GM18909 (cell line): ENCODE measurements at regions not wholly inside any gene's neighbourhood (a gene's known extent, or its start where the extent isn't known, plus 50 kb on each side); places are given as distances from the start of the nearest gene placed in this dataset.
"Not testable (repeated sequence)": the region's sequence is repeated elsewhere in the genome, so short reads cannot be mapped to it uniquely, and the experiment has no call there.

Experiments used
- ATAC-seq: cut with Tn5 transposase; IDR thresholded peaks from one replicate; pipeline ENCODE4 v1.9.1; 2021; ENCODE audit warnings: mild to moderate bottlenecking; ENCODE audit not compliant: unreplicated experiment, poor library complexity

DNA sequence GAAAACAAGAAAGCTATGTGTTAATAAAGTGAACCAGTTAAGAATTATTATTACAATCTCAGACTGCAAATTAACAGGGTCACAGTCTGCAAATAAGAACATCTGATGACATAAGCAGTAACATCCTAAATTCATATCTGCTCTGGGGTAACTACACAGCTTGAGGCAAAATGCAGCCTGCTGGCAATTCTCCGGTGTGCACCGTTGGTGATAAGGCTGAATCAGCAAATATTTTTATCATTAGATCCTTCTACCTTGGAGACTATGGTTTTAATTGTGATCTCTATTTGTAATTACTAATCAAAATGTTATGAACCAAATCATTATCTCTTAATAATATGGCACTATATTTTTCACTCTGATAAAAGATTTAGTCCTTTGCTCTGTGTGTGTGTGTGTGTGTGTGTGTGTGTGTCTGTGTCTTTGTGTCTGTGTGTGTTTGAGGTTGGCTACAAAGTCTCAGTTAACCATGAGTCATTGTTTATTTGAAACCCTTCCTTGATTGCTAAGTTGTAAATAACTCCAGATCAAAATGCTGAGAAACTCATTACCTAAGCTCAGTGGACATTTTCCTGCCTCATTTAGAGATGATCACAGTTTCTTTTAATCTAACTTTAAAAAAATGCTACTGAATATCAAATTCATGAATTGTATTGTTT, 442.6 kb downstream of the GXYLT1 start:
- no peak for ATAC-seq

DNA sequence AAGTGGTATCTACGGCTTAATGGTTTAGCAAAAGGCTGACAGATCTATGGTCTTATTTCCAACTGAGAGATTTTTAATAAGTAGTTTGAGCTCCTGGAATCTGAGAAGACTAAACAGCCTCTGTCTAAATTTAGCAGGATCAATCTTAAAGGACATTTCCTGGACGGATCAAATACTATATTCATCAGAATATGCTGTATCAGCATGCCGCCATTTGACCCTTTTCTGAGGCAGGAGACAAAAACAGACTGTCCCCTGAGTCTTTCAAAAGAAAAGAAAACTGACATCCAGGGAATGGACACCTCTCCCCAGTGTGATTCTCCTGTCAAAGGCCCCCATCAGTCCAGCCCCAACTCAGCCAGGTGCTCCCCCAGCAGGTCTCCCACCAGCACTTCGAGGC, 443.7 kb downstream of the GXYLT1 start:
- ATAC-seq, result no peak

DNA sequence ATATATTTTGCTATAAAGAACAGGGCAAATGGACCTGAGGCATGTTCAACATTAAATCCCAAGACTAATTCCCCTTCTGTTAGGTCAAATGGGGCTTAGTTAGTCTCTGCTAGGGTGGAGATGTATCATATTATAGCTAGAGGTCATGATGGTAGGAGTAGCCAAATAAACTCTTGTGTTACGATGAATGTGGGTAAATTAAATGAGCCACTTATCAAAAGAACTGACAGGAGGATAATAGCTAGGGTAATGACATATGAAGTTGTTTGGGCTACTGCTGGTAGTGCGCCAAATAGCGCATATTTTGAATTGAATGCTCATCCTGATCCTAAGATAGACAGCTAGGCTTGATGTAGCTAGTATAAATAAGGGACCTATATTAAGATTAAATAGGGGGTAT, 445.0 kb downstream of the GXYLT1 start:
- no peak for ATAC-seq

DNA sequence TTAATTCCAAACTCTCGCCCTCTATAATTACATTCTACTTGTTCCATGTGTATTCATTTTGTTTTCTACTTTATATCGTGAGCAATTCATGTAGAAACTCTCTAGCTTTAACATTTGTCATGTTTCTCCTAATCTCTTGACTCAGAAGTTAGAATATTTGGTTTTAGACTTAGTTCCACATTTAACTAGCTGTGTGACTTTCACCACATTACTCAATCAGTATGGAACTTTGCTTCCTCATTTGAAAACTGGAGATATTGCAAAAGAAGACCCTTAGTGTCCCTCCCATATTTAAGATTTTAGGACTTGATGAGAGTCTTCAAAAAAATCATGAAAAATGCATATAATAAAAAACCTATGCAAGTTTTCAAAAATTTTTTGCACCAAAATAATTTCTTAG, 447.5 kb downstream of the GXYLT1 start:
- no peak for ATAC-seq

DNA sequence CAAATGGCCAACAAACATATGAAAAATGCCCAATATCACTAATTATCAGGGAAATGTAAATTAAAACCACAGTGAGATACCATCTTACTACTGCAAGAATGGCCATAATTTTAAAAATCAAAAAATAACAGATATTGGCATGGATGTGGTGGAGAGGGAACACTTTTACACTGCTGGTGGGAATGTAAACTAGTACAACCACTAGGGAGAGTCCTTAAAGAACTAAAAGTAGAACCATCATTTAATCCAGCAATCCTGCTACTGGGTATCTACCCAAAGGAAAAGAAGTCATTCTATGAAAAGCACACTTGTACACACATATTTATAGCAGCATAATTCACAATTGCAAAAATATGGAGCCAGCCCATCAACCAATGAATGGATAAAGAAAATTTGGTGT, 459.7 kb downstream of the GXYLT1 start:
- no peak for ATAC-seq

DNA sequence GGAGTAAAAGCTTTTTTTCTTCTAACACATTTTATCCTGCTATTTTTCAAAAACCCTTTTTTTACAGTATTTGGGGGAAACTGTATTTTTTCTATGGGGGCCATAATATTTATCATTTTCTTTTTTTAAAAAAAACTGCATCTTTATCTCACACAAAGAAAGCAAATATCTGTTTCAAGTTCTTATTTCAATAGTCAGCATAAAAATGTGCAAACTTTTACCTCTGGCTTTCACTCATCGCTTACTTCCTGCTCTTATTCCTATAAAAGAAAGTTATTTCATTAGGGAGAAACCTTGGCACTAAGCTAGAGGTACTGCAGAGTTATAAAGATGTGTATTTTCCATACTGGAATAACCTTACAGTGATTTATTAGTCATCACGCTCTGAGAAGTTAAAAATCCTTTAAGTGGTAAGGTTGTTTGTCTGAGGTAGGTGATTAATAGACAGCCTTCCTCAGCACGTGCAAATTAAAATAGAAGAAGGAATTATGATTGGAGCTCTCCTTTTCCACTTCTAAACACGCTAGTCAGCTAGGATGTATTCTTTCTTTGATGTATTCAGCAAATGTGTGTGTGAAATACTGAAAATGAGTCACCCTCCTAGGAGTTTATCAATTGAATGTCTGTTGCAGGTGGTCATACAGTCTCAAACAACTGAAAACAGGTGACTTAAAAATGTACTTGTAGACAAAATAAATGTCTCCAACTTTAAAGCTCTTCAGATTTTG, 461.0 kb downstream of the GXYLT1 start:
- ATAC-seq, result no peak

DNA sequence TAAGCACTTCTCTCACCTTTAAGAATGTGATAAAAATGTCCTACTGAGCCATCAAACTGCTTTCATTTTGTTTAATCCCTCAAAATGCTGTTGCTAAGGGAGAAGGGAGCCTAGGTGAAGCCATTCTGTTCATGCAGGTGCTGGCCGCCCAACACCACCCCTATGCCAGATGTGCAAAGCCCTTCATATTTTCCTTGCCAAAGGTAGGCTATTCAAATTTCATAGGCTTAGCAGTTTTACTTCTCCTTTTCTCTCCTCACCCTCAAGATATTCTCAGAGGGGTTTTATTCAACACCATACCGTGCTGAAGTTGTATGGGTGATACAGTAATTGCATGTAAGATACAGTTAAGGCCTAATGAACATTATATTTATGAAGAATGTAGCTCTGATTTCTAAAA, 461.7 kb downstream of the GXYLT1 start:
- peak; percentile 58 for ATAC-seq

DNA sequence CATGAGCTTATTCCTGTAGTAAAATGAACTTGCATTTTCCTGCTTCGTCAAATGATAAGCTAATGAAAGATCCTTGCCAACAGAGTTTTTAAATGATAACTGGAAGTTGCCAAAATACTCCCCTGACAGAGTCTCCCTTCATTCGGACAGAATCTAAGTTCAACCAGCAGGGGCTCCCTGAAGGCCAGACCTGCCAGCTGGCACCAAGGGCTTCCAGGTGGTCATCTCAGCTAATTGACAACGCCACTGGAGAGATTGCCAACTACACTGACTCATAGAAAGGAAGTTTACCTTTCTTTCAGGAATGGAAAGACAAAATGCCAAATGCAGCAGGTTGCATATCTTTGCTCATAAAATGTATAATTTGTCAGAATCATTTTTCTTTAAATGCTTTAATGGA, 462.8 kb downstream of the GXYLT1 start:
- no peak for ATAC-seq

DNA sequence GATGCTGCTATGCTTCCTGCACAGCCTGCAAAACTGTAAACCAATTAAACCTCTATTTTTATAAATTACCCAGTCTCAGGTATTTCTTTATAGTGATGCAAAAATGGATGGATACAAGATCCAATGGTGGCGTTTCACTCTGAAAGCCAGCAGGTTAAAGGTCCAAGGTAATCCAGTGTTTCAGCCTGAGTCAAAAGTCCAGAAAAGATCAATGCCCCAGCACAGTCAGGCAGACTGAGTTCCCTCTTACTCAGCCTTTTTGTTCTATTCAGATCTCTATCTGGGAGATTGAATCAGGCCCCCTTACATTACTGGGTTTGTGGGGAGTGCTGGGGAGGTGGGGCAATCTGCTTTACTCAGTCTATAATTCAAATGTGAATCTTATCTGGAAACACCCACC, 464.5 kb downstream of the GXYLT1 start:
- no peak for ATAC-seq

DNA sequence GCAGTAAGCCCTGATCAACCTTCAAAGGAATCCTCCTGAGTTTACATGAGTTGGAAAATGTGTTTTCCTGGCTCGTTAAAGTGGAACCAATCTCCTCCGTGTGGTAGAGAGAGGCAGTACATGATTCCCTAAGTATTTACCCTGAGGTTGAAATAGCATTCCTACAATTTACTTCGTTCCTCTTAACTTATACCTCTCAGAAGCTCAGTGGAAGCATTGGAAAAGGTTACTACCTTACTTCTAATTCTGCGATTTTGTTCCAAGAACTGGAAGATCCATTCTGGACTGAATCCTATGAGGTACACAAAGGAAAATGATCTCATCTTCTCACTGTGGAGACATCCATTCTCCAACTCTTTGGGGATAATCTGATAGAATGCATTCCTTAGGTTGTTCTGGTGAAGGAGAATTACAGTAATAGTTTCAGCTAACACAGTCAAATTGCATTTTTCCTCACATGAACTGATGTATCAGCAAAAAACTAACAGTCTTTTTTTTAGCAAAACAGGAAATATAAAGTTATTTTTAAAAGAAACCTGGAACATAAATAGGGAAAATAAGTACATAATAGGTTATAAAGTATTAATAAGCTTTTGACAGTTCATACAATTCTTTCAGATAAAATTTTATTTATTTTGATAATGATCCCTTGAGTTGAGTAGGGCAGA, 475.6 kb downstream of the PDZRN4 start:
- ATAC-seq, result no peak

DNA sequence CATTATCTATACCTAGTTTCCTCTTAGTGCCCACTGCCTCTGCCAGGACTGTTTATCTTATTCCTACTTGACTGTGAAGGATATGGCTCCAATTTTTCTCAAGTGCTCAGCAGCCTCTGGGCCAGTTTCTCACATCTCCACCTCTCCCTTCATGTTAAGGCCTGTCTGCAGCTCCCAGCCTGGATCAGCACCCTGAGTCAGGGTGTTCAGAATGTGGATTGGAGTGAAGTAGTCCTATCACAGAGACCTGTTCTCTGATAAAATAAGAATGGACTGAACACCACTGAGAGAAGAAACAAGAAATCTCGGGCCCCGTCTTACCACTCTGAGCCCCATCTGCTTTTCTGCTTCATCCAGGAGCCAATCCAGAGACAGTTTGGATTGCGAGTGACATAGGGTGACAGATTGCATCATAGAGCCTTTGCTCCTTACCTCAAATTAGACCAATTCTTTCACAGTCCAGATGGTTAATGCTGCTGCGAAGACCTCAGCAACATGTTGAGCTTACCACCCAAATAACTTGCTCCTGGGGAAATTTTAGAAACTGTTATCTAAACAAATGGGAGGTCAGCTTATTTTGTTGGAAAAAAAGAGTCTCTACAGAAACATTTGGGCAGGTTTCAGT, 473.1 kb downstream of the PDZRN4 start:
- no peak for ATAC-seq

DNA sequence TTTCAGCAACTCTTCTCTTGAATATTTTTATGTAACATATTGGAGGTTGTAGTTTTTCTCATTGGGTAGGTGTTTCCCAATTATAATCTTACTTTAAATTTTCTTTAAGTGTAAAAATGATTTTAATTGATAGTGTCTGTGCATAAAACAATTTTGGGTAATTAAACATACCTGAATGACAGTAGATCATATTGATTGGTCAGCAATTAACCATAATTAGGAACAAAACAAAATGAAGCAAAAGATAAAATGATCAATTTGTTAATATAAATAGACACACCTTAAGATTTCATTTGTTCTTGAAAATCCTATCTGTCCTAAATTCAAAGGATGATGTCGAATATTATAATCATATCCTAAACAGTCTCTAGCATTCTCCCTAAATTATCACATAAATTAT, 468.3 kb downstream of the PDZRN4 start:
- no peak for ATAC-seq

DNA sequence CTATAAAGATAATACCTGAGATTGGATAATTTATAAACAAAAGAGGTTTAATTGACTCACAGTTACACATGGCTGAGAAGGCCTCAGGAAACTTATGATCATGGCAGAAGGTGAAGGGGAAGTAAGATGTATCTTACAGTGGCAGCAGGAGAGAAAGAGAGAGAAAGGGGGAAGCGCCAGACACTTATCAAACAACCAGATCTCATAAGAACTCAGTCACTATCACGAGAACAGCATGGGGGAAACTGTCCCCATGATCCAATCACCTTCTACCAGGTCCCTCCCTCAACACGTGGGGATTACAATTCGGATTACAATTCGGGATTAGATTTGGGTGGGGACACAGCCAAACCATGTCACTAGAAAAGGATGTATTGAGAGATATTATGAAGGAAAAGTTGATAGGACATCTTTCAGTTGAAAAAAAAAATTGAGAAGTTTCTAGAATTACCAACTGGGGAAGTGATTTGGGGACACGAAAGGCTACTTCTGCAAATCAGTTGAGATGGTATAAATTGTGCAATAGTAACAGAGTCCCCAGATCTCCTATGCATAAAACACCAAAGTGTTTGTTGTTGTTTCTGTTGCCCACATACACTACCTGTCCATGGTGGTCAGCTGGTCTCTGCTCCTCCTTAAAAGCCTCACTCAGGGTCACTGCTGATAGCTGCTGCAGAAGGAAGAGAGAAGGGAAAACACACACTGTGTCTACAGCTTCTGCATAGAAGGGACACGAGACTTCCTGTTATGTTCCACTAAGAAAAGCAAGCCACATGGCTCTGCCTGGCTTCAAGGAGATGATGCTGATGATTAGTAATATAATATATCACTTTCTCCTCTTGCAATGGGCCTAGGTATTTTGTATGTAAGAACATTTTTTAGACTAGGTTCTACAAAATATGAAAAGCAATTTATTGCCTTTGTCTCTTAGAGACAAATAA, 465.5 kb downstream of the PDZRN4 start:
- ATAC-seq, result no peak

DNA sequence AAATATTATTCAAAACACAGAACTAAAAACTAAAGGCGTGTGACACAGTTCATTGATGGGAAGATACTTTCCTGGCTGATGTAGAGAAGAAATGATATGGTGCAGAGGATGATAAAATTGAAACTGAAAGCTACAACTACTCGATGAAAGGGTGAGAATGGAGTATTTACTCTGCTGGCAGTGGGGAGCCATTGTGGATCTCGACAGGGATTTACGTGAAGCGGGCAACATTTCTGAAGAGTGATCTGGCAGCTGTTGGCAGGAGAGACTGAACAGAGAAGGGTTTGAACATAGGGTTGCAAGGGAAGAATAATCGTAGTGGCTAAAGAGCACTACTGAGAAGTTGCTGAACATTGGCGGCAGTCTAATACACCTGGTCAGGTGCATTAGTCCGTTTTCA, 464.9 kb downstream of the PDZRN4 start:
- no peak for ATAC-seq

DNA sequence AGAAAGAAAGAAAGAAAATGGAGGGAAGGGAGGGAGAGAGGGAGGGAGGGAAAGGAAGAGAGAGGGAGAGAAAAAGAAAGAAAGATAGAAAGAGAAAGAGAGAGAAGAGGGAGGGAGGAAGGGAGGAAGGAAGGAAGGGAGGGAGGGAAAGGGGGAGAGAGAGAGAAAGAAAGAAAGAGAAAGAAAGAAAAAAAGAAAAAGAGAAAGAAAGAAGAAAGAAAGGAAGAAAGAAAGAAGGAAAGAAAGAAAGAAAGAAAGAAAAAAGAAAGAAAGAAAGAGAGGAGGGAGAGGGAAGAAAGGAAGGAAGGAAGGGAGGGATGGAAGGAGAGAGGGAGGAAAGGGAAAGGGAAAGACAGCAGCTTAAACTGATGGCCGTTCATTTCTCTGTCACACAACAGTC, 457.5 kb downstream of the PDZRN4 start:
- no peak for ATAC-seq

DNA sequence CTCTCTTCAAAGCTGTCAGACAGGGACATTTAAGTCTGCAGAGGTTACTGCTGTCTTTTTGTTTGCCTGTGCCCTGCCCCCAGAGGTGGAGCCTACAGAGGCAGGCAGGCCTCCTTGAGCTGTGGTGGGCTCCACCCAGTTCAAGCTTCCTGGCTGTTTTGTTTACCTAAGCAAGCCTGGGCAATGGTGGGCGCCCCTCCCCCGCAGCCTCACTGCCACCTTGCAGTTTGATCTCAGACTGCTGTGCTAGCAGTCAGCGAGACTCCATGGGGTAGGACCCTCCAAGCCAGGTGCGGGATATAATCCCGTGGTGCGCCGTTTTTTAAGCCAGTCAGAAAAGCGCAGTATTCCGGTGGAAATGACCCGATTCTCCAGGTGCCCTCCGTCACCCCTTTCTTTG, 454.7 kb downstream of the PDZRN4 start:
- not testable (repeated sequence) for ATAC-seq

DNA sequence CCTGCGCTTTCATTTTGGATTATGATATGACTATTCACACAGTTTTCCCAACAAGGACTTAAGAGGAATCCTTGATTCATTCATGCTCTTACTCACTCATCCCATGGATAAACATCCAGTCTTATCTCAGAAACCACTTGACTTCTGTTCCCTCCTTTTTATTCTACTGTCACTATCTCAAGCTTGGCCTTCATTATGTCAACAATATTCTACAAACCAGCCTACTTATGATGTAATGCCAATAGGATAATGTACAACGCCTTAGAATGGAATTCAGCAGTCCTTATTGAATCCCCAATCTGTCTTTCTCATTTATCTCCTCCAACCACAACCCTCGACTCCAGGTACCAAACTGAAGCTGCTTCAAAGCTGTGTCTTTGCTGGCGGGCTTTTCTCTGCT, 448.5 kb downstream of the PDZRN4 start:
- no peak for ATAC-seq

DNA sequence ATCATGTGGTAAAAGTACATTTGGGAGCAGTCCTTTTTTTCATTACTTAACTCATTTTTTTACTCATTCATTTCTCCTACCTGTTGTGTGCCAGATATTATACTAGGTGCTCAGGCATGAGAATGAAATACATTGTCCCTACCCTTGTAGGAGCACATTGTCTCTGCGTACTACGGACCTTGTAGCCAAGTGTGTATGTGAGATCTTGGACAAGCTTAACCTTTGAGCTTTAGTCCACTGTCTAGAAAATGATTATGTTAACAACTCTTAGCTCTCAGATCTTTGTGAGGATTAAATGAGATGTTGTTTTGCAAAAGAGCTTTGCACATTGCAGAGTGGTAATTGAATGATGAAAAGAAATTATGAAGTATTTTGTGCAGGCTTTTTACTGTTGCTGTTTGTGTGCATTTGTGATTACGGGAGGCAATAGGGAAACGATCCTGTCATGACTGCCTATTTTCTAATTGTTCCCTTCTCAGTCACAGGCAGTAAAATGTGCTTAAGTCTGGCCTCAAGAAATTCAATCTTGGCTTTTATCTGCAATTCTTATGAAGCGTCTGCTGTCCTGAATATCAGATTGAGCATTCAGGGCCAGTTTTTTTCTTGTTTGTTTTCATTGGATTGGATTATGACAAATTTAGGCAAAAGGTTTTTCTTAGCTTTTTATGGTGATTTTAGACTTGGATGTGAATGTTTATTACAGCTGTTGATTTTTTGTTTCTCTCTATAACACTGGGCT, 447.7 kb downstream of the PDZRN4 start:
- ATAC-seq, result no peak

DNA sequence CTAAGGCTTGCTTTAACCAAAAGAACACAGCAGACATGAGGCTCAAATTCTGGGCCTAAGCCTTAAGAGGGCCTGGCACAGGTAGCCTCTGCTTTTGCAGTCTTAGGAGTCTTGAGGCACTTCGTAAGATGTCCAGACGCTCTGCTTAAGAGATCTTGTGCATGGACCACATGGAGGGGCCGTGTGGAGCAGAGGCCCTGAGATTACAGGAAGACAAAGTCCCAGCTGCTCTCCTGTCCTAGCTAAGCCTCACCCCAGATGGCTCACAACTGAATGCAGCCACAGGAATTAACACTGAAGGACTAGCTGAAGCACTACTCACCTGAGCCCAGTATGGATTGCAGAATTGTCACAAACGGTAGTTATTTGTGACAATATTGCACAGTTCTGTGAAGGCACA, 446.0 kb downstream of the PDZRN4 start:
- no peak for ATAC-seq

DNA sequence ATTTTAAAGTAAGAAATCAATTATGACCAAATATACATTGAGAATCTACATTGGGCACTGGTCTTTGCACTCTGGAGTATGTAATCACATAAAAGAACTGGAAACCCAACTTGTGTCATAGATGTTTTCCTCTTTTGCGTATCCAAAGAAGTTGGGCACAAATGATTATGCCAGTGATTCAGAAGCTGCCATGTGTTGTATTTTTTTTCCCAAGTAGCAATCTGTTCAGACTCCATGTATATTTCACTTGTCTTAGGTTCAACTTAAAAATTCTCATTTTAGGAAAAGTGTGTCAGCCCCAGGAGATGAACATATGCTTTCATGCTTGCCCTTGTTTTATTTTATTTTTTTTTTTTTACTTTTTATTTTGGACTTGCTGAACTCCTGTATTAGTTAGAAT, 441.5 kb downstream of the PDZRN4 start:
- ATAC-seq, result no peak
